ENCODE measurements at regions not wholly inside any gene's neighbourhood (a gene's known extent, or its start where the extent isn't known, plus 50 kb on each side); places are given as distances from the start of the nearest gene placed in this dataset.

GRCh38 chr5:108459769-108460168 lies 77.9 kb upstream of the FBXL17 start:
- Histone ChIP-seq H3K79me2 (ENCODE audit: control insufficient read depth, insufficient read depth, low read length) (no peaks in the 10 kb centered on the region), H3K9me3 (replicated peaks; ENCODE audit: control insufficient read depth, insufficient read depth, low read length) (no peaks in the 10 kb centered on the region), H3K9me1 (replicated peaks; ENCODE audit: control insufficient read depth, extremely low read depth, insufficient read depth, low read length) (no peaks in the 10 kb centered on the region), H4K20me1 (replicated peaks; ENCODE audit: control insufficient read depth, extremely low read depth, insufficient read depth, low read length) (no peaks in the 10 kb centered on the region), H3K27ac (ENCODE audit: insufficient read depth, low read depth, low read length) (no peak overlapping the region), H3K36me3 (ENCODE audit: control insufficient read depth in 2 of 2, extremely low read depth in 1 of 2, insufficient read depth in 2 of 2, low read length in 2 of 2) (no peaks in the 10 kb centered on the region), H2AFZ (ENCODE audit: low read depth, low read length) (no peak overlapping the region), H3K4me3 (replicated peaks in 1 of 3; ENCODE audit: insufficient read depth in 1 of 3, low read depth in 1 of 3, low read length in 3 of 3) (no peak overlapping the region), H3K27me3 (ENCODE audit: control insufficient read depth in 2 of 2, insufficient read depth in 2 of 2, low read length in 2 of 2) (no peaks in the 10 kb centered on the region), H3K9ac (replicated peaks; ENCODE audit: extremely low read depth, insufficient read depth, low read length) (no peak overlapping the region), H3K4me1 (ENCODE audit: control insufficient read depth, extremely low read depth, insufficient read depth, low read length) (no peaks in the 10 kb centered on the region), H3K4me2 (ENCODE audit: insufficient read depth, low read length) (no peak overlapping the region)
- DNase-seq (ENCODE audit: low read depth, low spot score) (no peak), FAIRE-seq (no peak)
- ChIA-PET CTCF (no interaction called here), POLR2A (no interaction called here)
- intact Hi-C loops (cut with micrococcal nuclease): no loop called here
- dilution Hi-C loops (cut with MboI; ENCODE audit: extremely low pct_ligation_motif_present, low sequenced_read_pairs): no loop called here
- no peak for TF ChIP-seq POLR2A (IDR thresholded peaks at IDR 0.05; ENCODE audit: low read depth, low read length)
- no peak for TF ChIP-seq JUN (IDR thresholded peaks at IDR 0.05; ENCODE audit: borderline replicate concordance, insufficient read depth, insufficient read length, low read depth)
- TF ChIP-seq MAX (IDR thresholded peaks at IDR 0.05; ENCODE audit: insufficient read depth, insufficient read length): no peak
- no peak for TF ChIP-seq CTCF (IDR thresholded peaks at IDR 0.05; ENCODE audit: extremely low read depth in 1 of 2, insufficient read depth in 1 of 2, low read depth in 1 of 2, low read length in 2 of 2)
- TF ChIP-seq GATA2 (IDR thresholded peaks at IDR 0.05; ENCODE audit: insufficient read depth, insufficient read length, low read depth, low read length): no peak
- TF ChIP-seq EZH2 (IDR thresholded peaks at IDR 0.05; ENCODE audit: borderline replicate concordance, low read depth, low read length, severe bottlenecking): no peak
- no peak for TF ChIP-seq MYC (IDR thresholded peaks at IDR 0.05; ENCODE audit: low read depth, low read length)
- TF ChIP-seq FOS (IDR thresholded peaks at IDR 0.05; ENCODE audit: borderline replicate concordance, insufficient read depth, low read length): no peak
- no peak for TF ChIP-seq POLR2AphosphoS5 (IDR thresholded peaks at IDR 0.05; ENCODE audit: insufficient read depth, low read depth, low read length)
- BruUV-seq (replicated peaks): no TSS peak

Measured in endothelial cell of umbilical vein (primary cell).